Esophagus (tissue), 2 donors: ENCODE measurements at regions not wholly inside any gene's neighbourhood (a gene's known extent, or its start where the extent isn't known, plus 50 kb on each side); places are given as distances from the start of the nearest gene placed in this dataset.
"Not testable (repeated sequence)": the region's sequence is repeated elsewhere in the genome, so short reads cannot be mapped to it uniquely, and the experiment has no call there.

Experiments used
- H3K27ac ChIP-seq, 2 donors: one replicate each; pipeline ENCODE4 v1.5.1; 2013; ENCODE audit warnings: low read depth in 2 of 2, mild to moderate bottlenecking in 2 of 2, inconsistent platforms in 1 of 2, low read length in 1 of 2, moderate library complexity in 1 of 2
- H3K27me3 ChIP-seq, 2 donors: one replicate each; pipeline ENCODE4 v1.6.1; 2013; ENCODE audit warnings: low read length in 2 of 2, control low read depth in 1 of 2, mild to moderate bottlenecking in 1 of 2; ENCODE audit not compliant: insufficient read depth in 2 of 2, control insufficient read depth in 1 of 2
- H3K36me3 ChIP-seq, 2 donors: one replicate each; pipeline ENCODE4 v1.6.1; 2013; ENCODE audit warnings: low read length in 1 of 2; ENCODE audit not compliant: control insufficient read depth in 2 of 2, insufficient read depth in 2 of 2
- H3K4me1 ChIP-seq, 2 donors: one replicate each; pipeline ENCODE4 v1.6.1; 2013; ENCODE audit warnings: low read length in 1 of 2; ENCODE audit not compliant: control insufficient read depth in 2 of 2, insufficient read depth in 2 of 2
- H3K4me3 ChIP-seq, 2 donors: one replicate each; pipeline ENCODE4 v1.5.1; 2013; ENCODE audit warnings: low read length in 2 of 2, mild to moderate bottlenecking in 2 of 2, low read depth in 1 of 2, moderate library complexity in 1 of 2
- H3K9me3 ChIP-seq, 2 donors: one replicate each; pipeline ENCODE4 v1.6.1; 2013; ENCODE audit warnings: mild to moderate bottlenecking in 2 of 2, low read depth in 1 of 2, low read length in 1 of 2, moderate library complexity in 1 of 2; ENCODE audit not compliant: control insufficient read depth in 2 of 2, insufficient read depth in 1 of 2
- WGBS, 2 donors: extraction: QIAGEN DNeasy Blood & Tissue Kit; methylation state at CpG; one replicate each; pipeline ENCODE4 v1.1.7; 2013; 5-methylcytosine and 5-hydroxymethylcytosine counted together
- donor health status: healthy with polysubstance abuse.
- donor health status: Bipolar disorder and iron deficiency.

- WGBS, 2 donors: 77 to 78% methylated on average over 3 of the region's 3 CpGs
- Histone ChIP-seq H3K9me3 (peaks cover 13 to 29% of the 10 kb centered on the region in 2 donors), H3K36me3 (no peaks in the 10 kb centered on the region), H3K27ac (no peak overlapping the region), H3K27me3 (no peaks in the 10 kb centered on the region), H3K4me1 (no peaks in the 10 kb centered on the region), H3K4me3 (no peak overlapping the region)
These were observed 78.0 kb upstream of the ZNF479 start for GRCh38 chr7:57210212-57210611.

- Histone ChIP-seq H3K4me3 (no peak overlapping the region), H3K9me3 (peaks cover 11 to 27% of the 10 kb centered on the region in 2 donors), H3K4me1 (no peaks in the 10 kb centered on the region), H3K27ac (no peak overlapping the region), H3K27me3 (no peaks in the 10 kb centered on the region), H3K36me3 (no peaks in the 10 kb centered on the region)
- WGBS, 2 donors: 53 to 60% methylated on average over 5 of the region's 5 CpGs
These were observed 78.6 kb upstream of the ZNF479 start for GRCh38 chr7:57210871-57211270.

GRCh38 chr7:57211428-57212100, 79.3 kb upstream of the ZNF479 start:
- peaks cover 10 to 30% of the 10 kb centered on the region in 2 donors for H3K9me3 ChIP-seq
- 70 to 71% methylated on average over 14 of the region's 14 CpGs for WGBS, 2 donors
- no peaks in the 10 kb centered on the region for H3K27me3 ChIP-seq
- no peak overlapping the region for H3K27ac ChIP-seq
- no peaks in the 10 kb centered on the region for H3K4me1 ChIP-seq
- H3K4me3 ChIP-seq: no peak overlapping the region
- H3K36me3 ChIP-seq: no peaks in the 10 kb centered on the region

GRCh38 chr7:57215423-57215822, 83.2 kb upstream of the ZNF479 start:
- WGBS, 2 donors: 70 to 80% methylated on average over 9 of the region's 9 CpGs
- Histone ChIP-seq H3K27me3 (no peaks in the 10 kb centered on the region), H3K27ac (no peak overlapping the region), H3K4me1 (no peaks in the 10 kb centered on the region), H3K4me3 (no peak overlapping the region), H3K9me3 (peaks cover 21 to 35% of the 10 kb centered on the region in 2 donors), H3K36me3 (no peaks in the 10 kb centered on the region)

GRCh38 chr7:57216340-57216739, 84.1 kb upstream of the ZNF479 start:
- Histone ChIP-seq H3K27ac (no peak overlapping the region), H3K9me3 (peaks cover 23 to 40% of the 10 kb centered on the region in 2 donors), H3K4me3 (no peak overlapping the region), H3K27me3 (no peaks in the 10 kb centered on the region), H3K36me3 (no peaks in the 10 kb centered on the region), H3K4me1 (no peaks in the 10 kb centered on the region)
- WGBS, 2 donors: 64 to 66% methylated on average over 6 of the region's 6 CpGs

GRCh38 chr7:57218196-57218716, 86.0 kb upstream of the ZNF479 start:
- Histone ChIP-seq H3K4me1 (no peaks in the 10 kb centered on the region), H3K4me3 (no peak overlapping the region), H3K36me3 (no peaks in the 10 kb centered on the region), H3K27ac (no peak overlapping the region), H3K9me3 (peaks cover 23 to 38% of the 10 kb centered on the region in 2 donors), H3K27me3 (no peaks in the 10 kb centered on the region)
- 72 to 78% methylated on average over 7 of the region's 7 CpGs for WGBS, 2 donors

- Histone ChIP-seq H3K4me1 (no peaks in the 10 kb centered on the region), H3K4me3 (no peak overlapping the region), H3K27me3 (no peaks in the 10 kb centered on the region), H3K9me3 (peaks cover 20 to 34% of the 10 kb centered on the region in 2 donors), H3K36me3 (no peaks in the 10 kb centered on the region), H3K27ac (no peak overlapping the region)
- WGBS, 2 donors: 77 to 89% methylated on average over 8 of the region's 8 CpGs
These were observed 88.5 kb upstream of the ZNF479 start for GRCh38 chr7:57220746-57221145.

GRCh38 chr7:57225666-57226065, 93.4 kb upstream of the ZNF479 start:
- no peaks in the 10 kb centered on the region for H3K27me3 ChIP-seq
- WGBS, 2 donors: 66 to 79% methylated on average over 4 of the region's 4 CpGs
- no peak overlapping the region for H3K27ac ChIP-seq
- H3K4me3 ChIP-seq: no peak overlapping the region
- no peaks in the 10 kb centered on the region for H3K4me1 ChIP-seq
- H3K36me3 ChIP-seq: no peaks in the 10 kb centered on the region
- H3K9me3 ChIP-seq: peaks cover 11 to 25% of the 10 kb centered on the region in 2 donors

GRCh38 chr7:57241236-57241635, 109.0 kb upstream of the ZNF479 start:
- peaks cover 33 to 37% of the 10 kb centered on the region in 2 donors for H3K9me3 ChIP-seq
- 85 to 86% methylated on average over 6 of the region's 6 CpGs for WGBS, 2 donors
- H3K27ac ChIP-seq, H3K27me3 ChIP-seq, H3K4me3 ChIP-seq, H3K4me1 ChIP-seq, H3K36me3 ChIP-seq: not testable (repeated sequence)

- WGBS, 2 donors: 73 to 83% methylated on average over 7 to 8 of the region's 8 CpGs
- H3K4me3 ChIP-seq, H3K36me3 ChIP-seq, H3K27me3 ChIP-seq, H3K4me1 ChIP-seq, H3K27ac ChIP-seq: not testable (repeated sequence)
- H3K9me3 ChIP-seq: peaks cover 22 to 31% of the 10 kb centered on the region in 2 donors
These were observed 111.3 kb upstream of the ZNF479 start for GRCh38 chr7:57243551-57243950.
